ENCODE measurements at regions not wholly inside any gene's neighbourhood (a gene's known extent, or its start where the extent isn't known, plus 50 kb on each side); places are given as distances from the start of the nearest gene placed in this dataset.
"Not testable (repeated sequence)": the region's sequence is repeated elsewhere in the genome, so short reads cannot be mapped to it uniquely, and the experiment has no call there.

DNA sequence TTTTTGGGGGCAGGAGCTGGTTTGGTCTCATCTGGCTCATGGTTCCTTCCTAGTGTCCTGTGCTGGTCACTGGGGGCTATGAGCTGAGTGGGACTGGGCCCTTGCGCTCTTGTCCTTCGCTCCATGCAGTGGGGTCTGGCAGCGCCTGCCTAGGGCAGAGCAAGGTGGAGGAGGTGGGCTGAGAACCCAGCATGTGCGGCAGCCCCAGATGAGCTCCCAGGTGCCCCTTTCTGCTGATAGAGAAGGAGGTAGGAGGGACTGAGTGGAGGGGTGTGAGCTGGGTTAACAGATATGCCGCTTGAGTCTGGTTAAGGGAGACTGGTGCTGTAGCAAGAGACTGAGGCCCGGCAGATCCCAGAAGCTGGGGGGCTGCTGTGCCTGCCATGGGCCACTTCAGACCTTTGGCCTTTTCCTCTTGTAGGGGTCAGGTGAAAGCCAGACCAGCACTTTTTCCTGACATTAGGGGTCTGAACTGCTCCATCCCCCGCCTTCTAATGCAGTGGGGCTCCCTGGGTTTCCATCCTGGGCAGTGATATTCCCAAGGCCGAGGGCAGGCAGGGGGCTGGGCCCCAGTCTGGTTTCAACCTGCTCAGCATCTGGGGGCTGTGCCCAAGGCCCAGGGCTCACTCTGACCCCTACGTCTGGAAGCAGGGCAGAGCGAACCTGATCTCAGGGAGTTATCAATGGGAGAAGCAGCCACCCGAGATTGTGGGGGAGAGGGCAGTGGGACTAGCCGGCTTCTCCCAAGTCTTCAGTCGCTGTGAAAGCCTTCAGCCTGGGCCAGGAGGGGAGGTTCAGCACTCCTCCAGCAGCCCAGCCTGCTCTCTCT, 62.9 kb upstream of the PRR23C start:
- H3K9me3 Mint-ChIP-seq = no peaks in the 10 kb centered on the region
- TF ChIP-seq, protein P1, sequence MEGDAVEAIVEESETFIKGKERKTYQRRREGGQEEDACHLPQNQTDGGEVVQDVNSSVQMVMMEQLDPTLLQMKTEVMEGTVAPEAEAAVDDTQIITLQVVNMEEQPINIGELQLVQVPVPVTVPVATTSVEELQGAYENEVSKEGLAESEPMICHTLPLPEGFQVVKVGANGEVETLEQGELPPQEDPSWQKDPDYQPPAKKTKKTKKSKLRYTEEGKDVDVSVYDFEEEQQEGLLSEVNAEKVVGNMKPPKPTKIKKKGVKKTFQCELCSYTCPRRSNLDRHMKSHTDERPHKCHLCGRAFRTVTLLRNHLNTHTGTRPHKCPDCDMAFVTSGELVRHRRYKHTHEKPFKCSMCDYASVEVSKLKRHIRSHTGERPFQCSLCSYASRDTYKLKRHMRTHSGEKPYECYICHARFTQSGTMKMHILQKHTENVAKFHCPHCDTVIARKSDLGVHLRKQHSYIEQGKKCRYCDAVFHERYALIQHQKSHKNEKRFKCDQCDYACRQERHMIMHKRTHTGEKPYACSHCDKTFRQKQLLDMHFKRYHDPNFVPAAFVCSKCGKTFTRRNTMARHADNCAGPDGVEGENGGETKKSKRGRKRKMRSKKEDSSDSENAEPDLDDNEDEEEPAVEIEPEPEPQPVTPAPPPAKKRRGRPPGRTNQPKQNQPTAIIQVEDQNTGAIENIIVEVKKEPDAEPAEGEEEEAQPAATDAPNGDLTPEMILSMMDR (IDR thresholded peaks at IDR 0.05; ENCODE audit: unreplicated experiment) = no peak
- H3K4me3 Mint-ChIP-seq = no peak overlapping the region
- H3K27me3 Mint-ChIP-seq (ENCODE audit: low read depth) = peaks cover 64% of the 10 kb centered on the region
- H3K27ac Mint-ChIP-seq = no peak overlapping the region
- peak in 1 of 2 experiments; percentile 31 for DNase-seq (ENCODE audit: low spot score in 2 of 2, unreplicated experiment in 2 of 2)
- H3K36me3 Mint-ChIP-seq = no peaks in the 10 kb centered on the region
- no peaks in the 10 kb centered on the region for H3K4me1 Mint-ChIP-seq

DNA sequence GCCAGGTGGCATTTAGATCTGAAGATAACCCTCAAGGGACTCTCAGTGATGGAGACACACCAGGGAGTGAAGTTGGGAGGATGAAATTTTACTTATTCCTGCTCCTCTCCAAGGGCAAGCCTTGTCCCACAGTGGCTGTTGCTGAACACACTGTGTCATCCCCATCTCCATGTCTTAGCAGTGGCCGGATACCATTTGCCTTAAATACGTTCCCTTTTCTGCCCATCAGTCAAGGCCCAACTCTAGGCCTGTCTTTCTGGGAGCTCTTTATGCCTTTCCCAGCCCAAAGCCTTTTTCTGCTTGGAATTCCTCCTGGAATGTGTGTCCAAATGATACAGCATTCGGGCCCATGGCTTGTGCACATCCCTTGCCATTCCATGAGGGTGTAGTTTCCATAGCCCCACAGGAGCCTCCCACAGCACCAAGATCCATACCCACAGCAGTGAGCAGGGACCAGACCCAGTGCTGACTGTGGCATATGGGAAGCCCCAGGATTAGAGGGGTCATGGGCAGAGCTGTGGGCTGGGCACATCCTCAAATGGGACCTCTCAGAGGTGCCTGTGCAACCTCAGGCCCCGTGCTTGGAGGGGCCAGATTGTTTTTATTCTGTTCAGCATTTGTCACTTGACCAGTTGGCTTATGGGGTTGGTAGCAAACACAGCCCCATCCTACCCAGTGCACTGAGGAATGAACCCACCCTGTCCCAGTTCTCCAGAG, 63.7 kb upstream of the PRR23C start:
- Mint-ChIP-seq H3K4me3 (no peak overlapping the region), H3K27ac (no peak overlapping the region), H3K4me1 (no peaks in the 10 kb centered on the region), H3K27me3 (ENCODE audit: low read depth) (peaks cover 69% of the 10 kb centered on the region), H3K36me3 (no peaks in the 10 kb centered on the region), H3K9me3 (no peaks in the 10 kb centered on the region)
- TF ChIP-seq, protein P1 (IDR thresholded peaks at IDR 0.05; ENCODE audit: unreplicated experiment) = no peak
- DNase-seq (ENCODE audit: low spot score in 2 of 2, unreplicated experiment in 2 of 2) = peak in 1 of 2 experiments; percentile 25

DNA sequence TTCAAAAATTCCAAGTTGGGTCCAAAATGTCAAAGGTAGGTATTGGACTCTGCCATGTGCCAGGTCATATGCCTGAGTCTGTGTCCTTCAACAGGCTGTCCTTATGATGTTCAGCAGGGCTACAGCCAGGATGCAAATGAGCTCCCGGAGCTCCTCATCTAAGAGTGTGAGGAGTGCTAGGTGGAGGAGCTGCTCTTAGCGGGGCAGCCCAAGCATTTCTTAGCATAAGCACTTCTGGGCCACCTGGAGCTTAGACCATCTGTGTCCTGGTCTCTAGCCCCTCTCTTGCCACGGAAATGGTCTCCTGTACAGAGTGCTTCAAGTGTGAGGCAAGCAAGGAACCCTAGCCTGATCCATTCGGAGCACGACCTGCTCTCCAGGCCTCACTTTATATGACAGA, 64.6 kb upstream of the PRR23C start:
- Mint-ChIP-seq H3K4me3 (no peak overlapping the region), H3K27me3 (ENCODE audit: low read depth) (peaks cover 72% of the 10 kb centered on the region), H3K36me3 (no peaks in the 10 kb centered on the region), H3K4me1 (no peaks in the 10 kb centered on the region), H3K27ac (no peak overlapping the region), H3K9me3 (no peaks in the 10 kb centered on the region)
- DNase-seq (ENCODE audit: low spot score in 2 of 2, unreplicated experiment in 2 of 2) = no peak
- TF ChIP-seq, protein P1 (IDR thresholded peaks at IDR 0.05; ENCODE audit: unreplicated experiment) = no peak

DNA sequence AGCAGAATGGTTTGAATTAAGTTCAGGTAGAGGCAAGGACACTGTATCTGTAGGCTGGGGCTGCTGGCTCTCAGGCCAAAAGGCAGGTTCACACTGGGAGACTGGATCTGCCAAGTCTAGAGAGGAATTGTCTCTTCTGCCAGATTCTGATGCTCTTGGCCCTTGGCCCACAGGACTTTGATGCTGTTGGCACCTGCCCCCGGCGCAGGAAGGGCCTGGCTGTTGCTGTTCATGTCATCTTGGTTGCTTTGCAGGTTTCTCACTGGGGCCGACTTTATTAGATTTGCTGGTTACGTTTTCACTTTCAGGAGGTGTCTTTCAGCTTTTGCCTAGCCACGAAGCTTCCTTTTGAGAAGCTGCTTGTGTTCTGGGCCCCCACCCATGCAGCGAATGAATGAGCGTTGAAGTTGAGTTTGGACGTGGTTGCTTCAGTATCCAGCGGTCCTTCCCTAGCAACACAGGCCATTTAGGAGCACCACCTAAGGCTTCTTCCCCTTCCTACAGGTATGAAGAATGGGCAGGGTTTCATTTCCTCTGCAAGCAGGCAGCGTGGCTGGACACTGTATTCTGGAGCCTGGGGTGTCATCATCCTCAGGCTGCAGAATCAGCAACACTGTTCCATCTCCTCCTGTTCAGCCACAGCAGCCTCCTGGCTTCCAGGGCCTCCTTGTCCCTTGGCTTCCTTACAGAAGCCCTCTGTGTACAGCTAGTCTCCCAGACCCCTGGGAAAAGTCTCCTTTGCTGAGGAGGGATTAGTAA, 65.6 kb upstream of the PRR23C start:
- H3K27me3 Mint-ChIP-seq (ENCODE audit: low read depth) = peaks cover 72% of the 10 kb centered on the region
- H3K4me1 Mint-ChIP-seq = no peaks in the 10 kb centered on the region
- H3K27ac Mint-ChIP-seq = no peak overlapping the region
- H3K36me3 Mint-ChIP-seq = no peaks in the 10 kb centered on the region
- no peaks in the 10 kb centered on the region for H3K9me3 Mint-ChIP-seq
- H3K4me3 Mint-ChIP-seq = no peak overlapping the region
- DNase-seq (ENCODE audit: low spot score in 2 of 2, unreplicated experiment in 2 of 2) = peak in 1 of 2 experiments; percentile 16
- TF ChIP-seq, protein P1 (IDR thresholded peaks at IDR 0.05; ENCODE audit: unreplicated experiment) = no peak

DNA sequence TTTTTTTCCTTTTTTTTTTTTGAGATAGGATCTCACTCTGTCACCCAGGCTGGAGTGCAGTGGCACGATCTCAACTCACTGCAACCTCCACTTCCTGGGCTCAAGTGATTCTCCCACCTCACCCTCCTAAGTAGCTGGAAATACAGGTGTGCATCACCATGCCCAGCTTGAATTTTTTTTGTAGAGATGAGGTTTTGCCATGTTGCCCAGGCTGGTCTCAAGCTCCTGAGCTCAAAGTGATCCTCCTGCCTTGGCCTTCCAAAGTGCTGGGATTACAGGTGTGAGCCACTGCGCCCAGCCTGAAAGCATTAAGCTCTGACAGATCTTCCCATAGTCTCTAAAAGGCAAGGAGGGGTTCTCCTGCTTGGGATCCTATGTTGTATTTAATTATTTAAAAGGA, 66.2 kb upstream of the PRR23C start:
- H3K36me3 Mint-ChIP-seq, H3K4me1 Mint-ChIP-seq, H3K9me3 Mint-ChIP-seq, H3K4me3 Mint-ChIP-seq, H3K27ac Mint-ChIP-seq: not testable (repeated sequence)
- DNase-seq (ENCODE audit: low spot score in 2 of 2, unreplicated experiment in 2 of 2) = peak in 1 of 2 experiments; percentile 19
- H3K27me3 Mint-ChIP-seq (ENCODE audit: low read depth) = peaks cover 67% of the 10 kb centered on the region

Data from mesothelial cell of epicardium (in vitro differentiated cells).